ENCODE measurements at regions not wholly inside any gene's neighbourhood (a gene's known extent, or its start where the extent isn't known, plus 50 kb on each side); places are given as distances from the start of the nearest gene placed in this dataset.
"Not testable (repeated sequence)": the region's sequence is repeated elsewhere in the genome, so short reads cannot be mapped to it uniquely, and the experiment has no call there.

DNA sequence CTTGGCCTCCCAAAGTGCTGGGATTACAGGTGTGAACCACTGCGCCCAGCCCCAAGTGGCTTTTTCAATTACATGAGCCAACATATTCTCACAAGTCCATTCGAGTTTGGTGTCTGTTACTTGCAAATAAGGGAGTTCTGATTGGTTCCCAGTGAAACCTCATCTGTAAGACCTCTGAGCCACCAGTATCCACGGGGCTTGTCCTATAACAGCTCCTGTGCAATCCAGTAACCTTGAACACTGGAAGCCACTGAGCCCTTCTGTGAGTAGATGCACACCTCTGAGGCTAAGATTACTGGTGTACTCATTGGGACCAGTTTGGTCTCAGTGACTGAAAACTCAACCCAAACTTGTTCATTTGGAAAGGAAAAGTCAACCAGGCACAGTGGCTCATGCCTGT lies 112.5 kb upstream of the CRYM start:
- H3K36me3 ChIP-seq (ENCODE audit: control insufficient read depth, insufficient read depth, low read length); H2BK120ac ChIP-seq (ENCODE audit: low read depth, low read length); H2AFZ ChIP-seq (replicated peaks; ENCODE audit: low read length, poor library complexity); POLR2A ChIA-PET (ENCODE audit: unreplicated experiment); H4K8ac ChIP-seq (ENCODE audit: low read depth in 2 of 2, low read length in 2 of 2); H3K9me1 ChIP-seq (ENCODE audit: insufficient read depth, low read length); H3K56ac ChIP-seq (ENCODE audit: extremely low read depth, insufficient read depth, low read length); H2BK5ac ChIP-seq (ENCODE audit: low read depth, low read length, poor library complexity, severe bottlenecking); H4K5ac ChIP-seq (ENCODE audit: low read depth, low read length); H2AK9ac ChIP-seq (replicated peaks; ENCODE audit: low read depth, low read length, poor library complexity); H3K4me2 ChIP-seq (ENCODE audit: low read depth, low read length); in situ Hi-C loops (cut with MboI; ENCODE audit: low sequenced_read_pairs); BruUV-seq (replicated peaks); H3K4me3 ChIP-seq (ENCODE audit: insufficient read depth, low read depth, low read length); H3K4ac ChIP-seq (ENCODE audit: low read depth, low read length); H3K18ac ChIP-seq (ENCODE audit: low read depth, low read length); H4K20me1 ChIP-seq (ENCODE audit: insufficient read depth, low read length); H3K27ac ChIP-seq (ENCODE audit: insufficient read depth, low read length); H3K23ac ChIP-seq (ENCODE audit: low read depth, low read length); H2BK15ac ChIP-seq (ENCODE audit: low read depth, low read length); H4K91ac ChIP-seq (ENCODE audit: insufficient read depth, low read depth, low read length); H3K14ac ChIP-seq (replicated peaks; ENCODE audit: low read depth, low read length); DNase-seq; H3K9me3 ChIP-seq (ENCODE audit: control insufficient read depth, insufficient read depth, low read length); H3K4me1 ChIP-seq (ENCODE audit: control insufficient read depth, insufficient read depth, low read length); H3K27me3 ChIP-seq (ENCODE audit: control insufficient read depth, insufficient read depth, low read length); H3K79me1 ChIP-seq (ENCODE audit: low read depth in 1 of 2, low read length in 2 of 2); intact Hi-C loops (cut with micrococcal nuclease); ATAC-seq (ENCODE audit: low read depth); H3K9ac ChIP-seq (ENCODE audit: low read depth, low read length); H2BK20ac ChIP-seq (ENCODE audit: low read depth, low read length); H2AK5ac ChIP-seq (ENCODE audit: low read depth, low read length); CTCF ChIA-PET; dilution Hi-C loops (cut with HindIII; ENCODE audit: low sequenced_read_pairs, unreplicated experiment): not testable (repeated sequence)
- WGBS, 2 experiments (ENCODE audit: extremely low coverage in 2 of 2, insufficient read length in 1 of 2), result no CpG with 5 or more reads among the region's 3 CpGs

DNA sequence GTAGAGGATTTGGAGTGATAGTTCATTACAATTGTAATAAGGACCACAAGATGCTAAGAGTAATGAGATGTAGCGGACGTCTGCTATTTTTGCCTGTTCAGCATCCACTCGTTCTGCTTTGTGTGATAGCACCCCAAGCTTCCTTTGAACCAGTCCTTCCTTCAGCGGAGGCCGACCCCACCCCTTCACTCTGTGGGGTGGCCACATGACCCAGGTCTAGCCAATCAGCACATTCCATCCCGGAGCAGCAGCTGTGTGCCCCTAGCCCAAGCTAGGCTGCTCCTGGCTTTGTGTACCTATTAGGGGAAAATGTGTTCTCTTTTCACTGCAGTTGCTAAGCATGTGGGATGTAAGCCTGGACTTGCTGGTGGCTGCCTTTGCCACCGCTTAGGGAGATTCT lies 111.8 kb upstream of the CRYM start:
- H4K8ac ChIP-seq (ENCODE audit: low read depth in 2 of 2, low read length in 2 of 2); H3K23ac ChIP-seq (ENCODE audit: low read depth, low read length); H2BK20ac ChIP-seq (ENCODE audit: low read depth, low read length); DNase-seq; H3K27ac ChIP-seq (ENCODE audit: insufficient read depth, low read length); H4K5ac ChIP-seq (ENCODE audit: low read depth, low read length); H3K27me3 ChIP-seq (ENCODE audit: control insufficient read depth, insufficient read depth, low read length); dilution Hi-C loops (cut with HindIII; ENCODE audit: low sequenced_read_pairs, unreplicated experiment); in situ Hi-C loops (cut with MboI; ENCODE audit: low sequenced_read_pairs); H2BK15ac ChIP-seq (ENCODE audit: low read depth, low read length); H2AK9ac ChIP-seq (replicated peaks; ENCODE audit: low read depth, low read length, poor library complexity); H3K4me2 ChIP-seq (ENCODE audit: low read depth, low read length); H3K9me3 ChIP-seq (ENCODE audit: control insufficient read depth, insufficient read depth, low read length); H4K20me1 ChIP-seq (ENCODE audit: insufficient read depth, low read length); H3K9me1 ChIP-seq (ENCODE audit: insufficient read depth, low read length); H2BK120ac ChIP-seq (ENCODE audit: low read depth, low read length); H3K9ac ChIP-seq (ENCODE audit: low read depth, low read length); H3K4me1 ChIP-seq (ENCODE audit: control insufficient read depth, insufficient read depth, low read length); H2AK5ac ChIP-seq (ENCODE audit: low read depth, low read length); CTCF ChIA-PET; H3K79me1 ChIP-seq (ENCODE audit: low read depth in 1 of 2, low read length in 2 of 2); H3K56ac ChIP-seq (ENCODE audit: extremely low read depth, insufficient read depth, low read length); H2AFZ ChIP-seq (replicated peaks; ENCODE audit: low read length, poor library complexity); intact Hi-C loops (cut with micrococcal nuclease); POLR2A ChIA-PET (ENCODE audit: unreplicated experiment); H2BK5ac ChIP-seq (ENCODE audit: low read depth, low read length, poor library complexity, severe bottlenecking); H3K4ac ChIP-seq (ENCODE audit: low read depth, low read length); H3K18ac ChIP-seq (ENCODE audit: low read depth, low read length); H3K4me3 ChIP-seq (ENCODE audit: insufficient read depth, low read depth, low read length); H3K14ac ChIP-seq (replicated peaks; ENCODE audit: low read depth, low read length); BruUV-seq (replicated peaks); H3K36me3 ChIP-seq (ENCODE audit: control insufficient read depth, insufficient read depth, low read length); H4K91ac ChIP-seq (ENCODE audit: insufficient read depth, low read depth, low read length): not testable (repeated sequence)
- no CpG with 5 or more reads among the region's 7 CpGs for WGBS, 2 experiments (ENCODE audit: extremely low coverage in 2 of 2, insufficient read length in 1 of 2)
- peak; percentile 62 for ATAC-seq (ENCODE audit: low read depth)
